A673 (cell line): ENCODE measurements at regions not wholly inside any gene's neighbourhood (a gene's known extent, or its start where the extent isn't known, plus 50 kb on each side); places are given as distances from the start of the nearest gene placed in this dataset.

Source experiments
- BruUV-seq: library from RNA; stranded (reverse); fragments of 400-500 nt; replicated peaks from 2 replicates; lab custom pipeline; 2021; lab: Mats Ljungman, UMichigan
- CTCF ChIA-PET: fragments of 300-600 bp; sonication (Branson Sonifier 250); formaldehyde crosslinking; loops from one replicate; lab custom pipeline; 2022; ENCODE audit warnings: antibody characterized with exemption; lab: Charles Lee
- POLR2A ChIA-PET: fragments of 300-600 bp; sonication (Branson Sonifier 250); formaldehyde crosslinking; loops from one replicate; lab custom pipeline; 2022; ENCODE audit warnings: antibody characterized with exemption; ENCODE audit not compliant: low non-redundant PET; lab: Charles Lee
- DNase-seq: peaks from one replicate; pipeline ENCODE4 v3.0.0-alpha.2; 2015; ENCODE audit warnings: low spot score
- H3K27ac ChIP-seq: fragments of 200-600 bp; sonication (generic); 2 replicates; pipeline ENCODE4 v1.5.1; 2016; ENCODE audit warnings: mixed run types, low read depth, mild to moderate bottlenecking, mixed read lengths, antibody characterized with exemption, low read length; ENCODE audit not compliant: poor library complexity, severe bottlenecking
- H3K27me3 ChIP-seq: fragments of 200-600 bp; sonication (generic); replicated peaks from 2 replicates; pipeline ENCODE4 v1.6.1; 2017; ENCODE audit warnings: mixed run types, low read depth, mild to moderate bottlenecking, mixed read lengths, antibody characterized with exemption, low read length; ENCODE audit not compliant: insufficient read depth, poor library complexity
- H3K36me3 ChIP-seq: fragments of 200-600 bp; sonication (generic); 2 replicates; pipeline ENCODE4 v1.6.1; 2016; ENCODE audit warnings: mixed run types, mild to moderate bottlenecking, mixed read lengths, antibody characterized with exemption, low read length; ENCODE audit not compliant: insufficient read depth, poor library complexity, severe bottlenecking
- H3K4me1 ChIP-seq: fragments of 200-600 bp; sonication (generic); 2 replicates; pipeline ENCODE4 v1.6.1; 2017; ENCODE audit warnings: mixed run types, mild to moderate bottlenecking, mixed read lengths, antibody characterized with exemption, low read length; ENCODE audit not compliant: insufficient read depth, poor library complexity, severe bottlenecking
- H3K4me3 ChIP-seq: fragments of 200-600 bp; sonication (generic); 2 replicates; pipeline ENCODE4 v1.5.1; 2016; ENCODE audit warnings: low read depth, mixed run types, mild to moderate bottlenecking, mixed read lengths, low read length; ENCODE audit not compliant: poor library complexity, severe bottlenecking
- H3K9me3 ChIP-seq: fragments of 200-600 bp; sonication (generic); 2 replicates; pipeline ENCODE4 v1.6.1; 2016; ENCODE audit warnings: mixed run types, low read depth, mild to moderate bottlenecking, mixed read lengths, antibody characterized with exemption, low read length; ENCODE audit not compliant: poor library complexity, severe bottlenecking
- EZH2 ChIP-seq: fragments of 200-600 bp; sonication (generic); IDR thresholded peaks from 2 replicates; pipeline ENCODE4 v1.6.1; 2017; ENCODE audit warnings: borderline replicate concordance, low read depth, mild to moderate bottlenecking, mixed read lengths, antibody characterized with exemption, low read length; ENCODE audit not compliant: poor library complexity, severe bottlenecking
- intact Hi-C: fragments of 100-400 bp; cut with micrococcal nuclease; formaldehyde crosslinking; loops from one replicate; pipeline ENCODE4 v1.10.0; 2022; ENCODE audit not compliant: unreplicated experiment
- TF ChIP-seq, protein P1 (sequence below): fragments of 300-800, 200-600 bp; sonication (generic); conservative IDR thresholded peaks from 2 replicates; pipeline ENCODE4 v1.5.1; 2017; ENCODE audit warnings: low read depth, mild to moderate bottlenecking, antibody characterized with exemption, low read length, moderate library complexity, mixed read lengths

DNA sequence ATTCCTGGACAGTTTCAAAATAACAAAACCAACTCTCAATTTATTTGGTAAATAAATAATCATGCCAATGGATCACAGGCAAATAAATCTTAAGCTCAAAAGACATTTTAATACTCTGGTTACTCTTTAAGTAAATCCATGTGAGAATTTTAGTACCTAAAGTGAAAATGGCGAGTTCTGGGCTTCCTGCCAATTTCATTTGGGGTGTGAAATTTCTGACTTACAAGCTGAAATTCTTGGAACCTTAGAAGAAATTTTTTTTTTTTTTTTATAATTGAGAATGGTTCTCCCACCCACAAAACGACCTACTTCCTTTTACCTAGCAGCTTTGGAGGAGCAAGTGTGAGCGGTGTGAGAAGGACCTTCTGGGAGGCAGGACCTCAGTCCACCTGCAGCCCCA, 354.5 kb upstream of the NBEA start:
- Histone ChIP-seq H3K27ac (no peak overlapping the region), H3K4me3 (no peak overlapping the region), H3K4me1 (no peaks in the 10 kb centered on the region), H3K27me3 (no peaks in the 10 kb centered on the region), H3K36me3 (no peaks in the 10 kb centered on the region), H3K9me3 (no peaks in the 10 kb centered on the region)
- intact Hi-C loops, result no loop called here
- ChIA-PET POLR2A (no interaction called here), CTCF (no interaction called here)
- peak; percentile 38 for DNase-seq
- no TSS peak for BruUV-seq
- TF ChIP-seq, protein P1, sequence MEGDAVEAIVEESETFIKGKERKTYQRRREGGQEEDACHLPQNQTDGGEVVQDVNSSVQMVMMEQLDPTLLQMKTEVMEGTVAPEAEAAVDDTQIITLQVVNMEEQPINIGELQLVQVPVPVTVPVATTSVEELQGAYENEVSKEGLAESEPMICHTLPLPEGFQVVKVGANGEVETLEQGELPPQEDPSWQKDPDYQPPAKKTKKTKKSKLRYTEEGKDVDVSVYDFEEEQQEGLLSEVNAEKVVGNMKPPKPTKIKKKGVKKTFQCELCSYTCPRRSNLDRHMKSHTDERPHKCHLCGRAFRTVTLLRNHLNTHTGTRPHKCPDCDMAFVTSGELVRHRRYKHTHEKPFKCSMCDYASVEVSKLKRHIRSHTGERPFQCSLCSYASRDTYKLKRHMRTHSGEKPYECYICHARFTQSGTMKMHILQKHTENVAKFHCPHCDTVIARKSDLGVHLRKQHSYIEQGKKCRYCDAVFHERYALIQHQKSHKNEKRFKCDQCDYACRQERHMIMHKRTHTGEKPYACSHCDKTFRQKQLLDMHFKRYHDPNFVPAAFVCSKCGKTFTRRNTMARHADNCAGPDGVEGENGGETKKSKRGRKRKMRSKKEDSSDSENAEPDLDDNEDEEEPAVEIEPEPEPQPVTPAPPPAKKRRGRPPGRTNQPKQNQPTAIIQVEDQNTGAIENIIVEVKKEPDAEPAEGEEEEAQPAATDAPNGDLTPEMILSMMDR, result no peak
- TF ChIP-seq EZH2, result no peak

DNA sequence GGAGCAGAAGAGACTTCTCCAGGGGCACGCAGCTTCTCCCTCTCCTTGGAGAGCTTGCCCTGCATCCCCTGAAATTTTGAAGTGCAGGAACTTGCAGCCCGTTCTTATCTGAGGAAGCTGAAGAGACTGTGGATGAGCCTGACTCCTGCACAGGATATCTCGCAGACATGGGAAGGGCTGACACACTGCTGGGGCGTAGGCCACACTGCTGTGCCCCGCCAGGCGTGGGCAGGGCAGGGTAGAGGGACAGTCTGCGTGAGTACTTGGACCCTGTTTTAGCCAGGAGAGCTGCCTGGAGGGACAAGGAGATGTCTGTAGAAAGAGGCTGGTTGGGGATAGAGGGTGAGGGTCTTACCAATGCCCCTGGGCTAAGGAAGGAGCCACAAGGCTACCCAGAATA, 353.7 kb upstream of the NBEA start:
- Histone ChIP-seq H3K4me1 (no peaks in the 10 kb centered on the region), H3K4me3 (no peak overlapping the region), H3K36me3 (no peaks in the 10 kb centered on the region), H3K27ac (no peak overlapping the region), H3K27me3 (no peaks in the 10 kb centered on the region), H3K9me3 (no peaks in the 10 kb centered on the region)
- no peak for DNase-seq
- TF ChIP-seq EZH2, result no peak
- TF ChIP-seq, protein P1, result no peak
- ChIA-PET POLR2A (no interaction called here), CTCF (no interaction called here)
- intact Hi-C loops, result no loop called here
- BruUV-seq, result no TSS peak

DNA sequence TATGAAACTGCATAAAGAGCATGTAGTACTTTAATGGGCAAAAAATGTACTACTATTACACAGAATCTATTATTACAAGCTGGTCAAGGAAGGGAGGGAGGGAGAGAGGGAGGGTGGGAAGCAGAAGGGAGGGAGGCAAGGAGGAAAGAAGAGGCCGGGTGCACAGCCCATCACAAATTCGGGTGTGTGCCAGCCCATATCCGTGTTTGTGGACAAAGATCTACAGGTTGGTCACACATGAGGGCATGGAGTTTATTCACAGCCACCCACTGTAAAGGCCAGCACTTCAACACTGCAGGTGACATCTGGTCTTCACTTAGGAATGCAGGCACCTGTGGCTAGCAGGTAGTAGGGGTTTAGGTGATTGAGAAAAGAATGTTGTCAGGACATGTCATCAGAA, 352.5 kb upstream of the NBEA start:
- no peaks in the 10 kb centered on the region for H3K4me1 ChIP-seq
- ChIA-PET CTCF (no interaction called here), POLR2A (no interaction called here)
- no TSS peak for BruUV-seq
- intact Hi-C loops, result no loop called here
- H3K36me3 ChIP-seq, result no peaks in the 10 kb centered on the region
- H3K4me3 ChIP-seq, result no peak overlapping the region
- H3K27me3 ChIP-seq, result no peaks in the 10 kb centered on the region
- TF ChIP-seq, protein P1, result no peak
- no peak for TF ChIP-seq EZH2
- no peaks in the 10 kb centered on the region for H3K9me3 ChIP-seq
- no peak overlapping the region for H3K27ac ChIP-seq
- DNase-seq, result no peak
